Thymus (tissue), 11 donors: ENCODE measurements at regions not wholly inside any gene's neighbourhood (a gene's known extent, or its start where the extent isn't known, plus 50 kb on each side); places are given as distances from the start of the nearest gene placed in this dataset.

ENCODE experiments used
- DNase-seq, 9 donors: peaks; one replicate each; pipeline ENCODE4 v3.0.0-alpha.2; 2013; ENCODE audit warnings: low spot score in 9 of 9, low read depth in 6 of 9, missing footprints in 1 of 9
- H3K27ac ChIP-seq, 2 donors: one replicate each; pipeline ENCODE4 v1.5.1; 2013; ENCODE audit warnings: control low read depth in 1 of 2, low read depth in 1 of 2, low read length in 1 of 2, mild to moderate bottlenecking in 1 of 2, moderate library complexity in 1 of 2
- H3K27me3 ChIP-seq, 2 donors: one replicate each; pipeline ENCODE4 v1.5.1; 2013; ENCODE audit warnings: low read length in 1 of 2; ENCODE audit not compliant: control insufficient read depth in 2 of 2, insufficient read depth in 1 of 2
- H3K36me3 ChIP-seq, 2 donors: one replicate each; pipeline ENCODE4 v1.5.1; 2013; ENCODE audit warnings: low read length in 1 of 2, mild to moderate bottlenecking in 1 of 2, moderate library complexity in 1 of 2; ENCODE audit not compliant: control insufficient read depth in 2 of 2, insufficient read depth in 2 of 2
- H3K4me1 ChIP-seq, 2 donors: one replicate each; pipeline ENCODE4 v1.5.1; 2013; ENCODE audit warnings: low read length in 2 of 2; ENCODE audit not compliant: control insufficient read depth in 2 of 2, insufficient read depth in 2 of 2
- H3K4me3 ChIP-seq, 2 donors: one replicate each; pipeline ENCODE4 v1.5.1; 2013; ENCODE audit warnings: low read length in 2 of 2, control low read depth in 1 of 2, mild to moderate bottlenecking in 1 of 2
- H3K9me3 ChIP-seq, 2 donors: one replicate each; pipeline ENCODE4 v1.5.1; 2013; ENCODE audit warnings: low read length in 1 of 2, mild to moderate bottlenecking in 1 of 2; ENCODE audit not compliant: control insufficient read depth in 2 of 2, insufficient read depth in 1 of 2
- WGBS: extraction: QIAGEN DNeasy Blood & Tissue Kit; methylation state at CpG from one replicate; pipeline ENCODE4 v1.1.7; 2013; 5-methylcytosine and 5-hydroxymethylcytosine counted together
- donor health status: healthy.

DNA sequence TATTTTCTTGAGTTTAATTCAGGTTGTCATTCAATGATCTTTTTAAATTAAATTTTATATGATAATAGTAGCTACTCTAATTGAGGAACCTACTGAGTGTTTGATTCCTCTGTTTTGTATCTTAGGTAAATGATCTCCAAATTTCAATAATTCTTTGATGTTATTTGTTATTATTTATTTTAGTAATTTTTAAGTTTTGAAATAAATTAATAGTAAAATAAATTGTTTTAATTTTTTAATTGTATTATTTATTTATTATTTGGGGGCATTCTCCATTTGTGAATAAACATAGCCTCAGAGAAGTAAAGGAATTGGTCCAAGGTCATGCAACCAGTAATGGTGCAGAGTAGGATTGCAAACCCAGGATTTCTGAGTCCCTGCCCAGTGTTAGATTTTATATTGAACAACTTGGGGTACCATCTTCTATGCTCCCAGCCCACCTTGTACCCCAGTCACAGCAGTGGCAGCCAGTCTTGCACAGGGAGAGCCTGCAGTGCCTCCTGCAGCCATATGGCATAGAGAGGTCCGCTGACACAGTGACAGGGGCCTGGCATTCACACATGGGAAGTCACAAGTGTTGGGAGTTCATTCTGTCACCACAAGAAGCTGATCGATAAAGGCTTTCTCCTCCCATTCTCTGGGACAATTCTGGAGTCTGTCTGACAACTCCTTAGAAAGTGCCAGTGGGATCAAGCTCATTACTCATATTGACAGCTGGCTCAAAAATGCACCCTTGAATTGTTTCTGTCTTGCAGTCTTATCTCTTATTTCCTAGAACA, 110.0 kb upstream of the ETAA1 start:
- H3K9me3 ChIP-seq: no peaks in the 10 kb centered on the region

DNA sequence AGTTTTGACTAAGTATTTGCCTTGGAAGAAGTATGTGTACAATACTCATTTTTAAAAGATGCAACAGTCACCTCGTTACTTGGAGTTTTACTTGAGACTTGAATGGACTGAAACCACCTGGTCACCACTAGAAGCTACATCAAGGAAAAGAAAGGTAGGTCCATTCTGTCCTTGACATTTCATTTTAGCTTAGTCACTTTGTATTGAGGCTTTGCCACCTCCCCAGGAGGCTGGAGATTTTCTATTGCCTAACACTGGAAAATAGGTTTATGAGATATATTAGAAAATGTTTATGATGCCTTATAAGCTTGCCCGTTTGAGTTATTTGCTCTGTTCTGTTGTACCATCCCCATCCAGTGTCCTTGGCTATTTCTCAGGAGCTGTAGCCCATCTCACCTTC, 107.9 kb upstream of the ETAA1 start:
- H3K27ac ChIP-seq: no peak overlapping the region
- H3K36me3 ChIP-seq: no peaks in the 10 kb centered on the region
- WGBS: 96% methylated on average over 2 of the region's 2 CpGs

More for the DNA sequence above, 110.0 kb upstream of the ETAA1 start:
- Histone ChIP-seq H3K4me3 (no peak overlapping the region), H3K27ac (no peak overlapping the region), H3K4me1 (no peaks in the 10 kb centered on the region), H3K36me3 (no peaks in the 10 kb centered on the region), H3K27me3 (no peaks in the 10 kb centered on the region)
- DNase-seq: no peak
- 86% methylated on average over 2 of the region's 2 CpGs for WGBS

DNA sequence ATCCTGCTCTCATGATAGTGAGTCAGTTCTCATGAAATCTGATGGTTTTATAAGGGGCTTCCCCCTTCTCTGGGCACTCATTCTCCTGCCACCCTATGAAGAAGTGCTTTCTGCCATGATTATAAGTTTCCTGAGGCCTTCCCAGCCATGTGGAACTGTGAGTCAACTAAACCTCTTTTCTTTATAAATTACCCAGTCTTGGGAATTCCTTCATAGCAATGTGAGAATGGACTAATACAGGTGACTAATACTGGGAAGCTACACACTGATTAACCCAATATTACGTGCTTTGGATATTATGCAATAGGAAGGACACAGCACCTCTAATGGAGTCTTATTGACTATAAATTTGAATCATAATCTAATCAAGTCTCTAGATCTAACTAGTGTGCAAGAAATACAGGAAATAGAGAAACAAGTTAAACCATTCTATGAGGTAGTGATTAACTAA, 107.2 kb upstream of the ETAA1 start:
- no peak for DNase-seq
- Histone ChIP-seq H3K4me1 (no peaks in the 10 kb centered on the region), H3K27me3 (no peaks in the 10 kb centered on the region), H3K9me3 (no peaks in the 10 kb centered on the region), H3K36me3 (no peaks in the 10 kb centered on the region), H3K4me3 (no peak overlapping the region), H3K27ac (no peak overlapping the region)
- 94% methylated on average over 1 of the region's 1 CpG for WGBS

More for the DNA sequence above, 107.9 kb upstream of the ETAA1 start:
- Histone ChIP-seq H3K9me3 (no peaks in the 10 kb centered on the region), H3K27me3 (no peaks in the 10 kb centered on the region), H3K4me1 (no peaks in the 10 kb centered on the region), H3K4me3 (no peak overlapping the region)
- DNase-seq: no peak

DNA sequence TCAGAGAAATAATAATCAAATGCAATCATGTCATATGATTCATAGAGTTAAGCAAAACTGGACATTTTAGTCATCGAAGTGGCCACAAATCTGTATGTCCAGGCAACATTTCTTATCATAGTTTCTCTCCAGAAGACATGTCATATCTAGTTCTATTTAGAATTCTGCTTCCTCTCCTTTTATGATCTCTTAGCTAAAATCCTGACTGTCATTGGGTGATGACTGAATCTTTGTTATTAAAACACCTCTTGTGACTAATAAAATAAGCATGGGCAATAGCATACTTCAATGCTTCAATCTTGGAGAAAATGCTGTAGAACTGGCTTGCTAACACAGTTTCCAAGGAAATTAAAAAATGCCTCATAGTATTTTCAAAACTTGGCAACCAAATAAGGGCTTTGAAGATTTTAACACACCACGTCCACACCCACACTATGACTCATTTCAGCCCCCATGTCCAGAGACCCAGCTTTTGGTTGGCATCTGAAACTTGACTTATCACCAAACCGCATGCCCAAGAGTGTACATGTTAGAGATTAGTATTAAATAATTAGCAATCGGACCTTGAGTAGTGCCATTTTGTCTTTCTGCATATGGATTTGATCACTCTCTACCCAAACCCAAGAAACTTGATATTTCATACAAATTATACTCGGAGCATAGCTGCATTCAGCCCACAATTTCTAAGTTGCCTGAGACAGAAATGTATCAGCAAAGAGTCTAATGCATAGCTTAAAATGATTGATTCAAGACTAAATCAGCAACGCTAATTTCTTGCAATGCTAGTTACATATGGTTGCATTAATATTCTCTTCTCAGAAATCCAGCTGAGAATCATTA, 106.5 kb upstream of the ETAA1 start:
- H3K27ac ChIP-seq: no peak overlapping the region

DNA sequence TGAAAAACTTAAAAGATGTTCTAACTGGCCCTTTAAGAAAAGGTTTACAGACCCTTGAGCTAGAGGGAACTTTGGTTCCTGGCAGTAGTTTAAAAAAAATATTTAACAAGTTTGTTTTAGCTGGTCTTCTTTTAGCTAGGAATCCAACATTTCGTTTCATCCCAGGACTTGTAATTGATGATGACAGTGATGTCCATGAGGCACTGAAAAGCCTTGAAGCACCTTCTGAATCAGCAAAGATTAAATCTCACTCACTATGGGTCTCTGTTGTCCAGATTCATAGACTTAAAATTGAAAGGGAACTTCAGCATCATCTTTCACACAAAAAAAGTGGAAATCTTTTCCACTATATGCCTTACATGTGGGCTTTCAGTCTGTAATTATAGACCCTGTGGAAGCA, 102.9 kb upstream of the ETAA1 start:
- Histone ChIP-seq H3K9me3 (no peaks in the 10 kb centered on the region), H3K27ac (no peak overlapping the region), H3K4me1 (no peaks in the 10 kb centered on the region), H3K36me3 (no peaks in the 10 kb centered on the region), H3K4me3 (no peak overlapping the region), H3K27me3 (no peaks in the 10 kb centered on the region)
- WGBS: 88% methylated on average over 1 of the region's 1 CpG
- no peak for DNase-seq

More for the DNA sequence above, 106.5 kb upstream of the ETAA1 start:
- Histone ChIP-seq H3K27me3 (no peaks in the 10 kb centered on the region), H3K9me3 (no peaks in the 10 kb centered on the region), H3K4me3 (no peak overlapping the region), H3K4me1 (no peaks in the 10 kb centered on the region), H3K36me3 (no peaks in the 10 kb centered on the region)
- WGBS: 95% methylated on average over 6 of the region's 6 CpGs
- DNase-seq: no peak

DNA sequence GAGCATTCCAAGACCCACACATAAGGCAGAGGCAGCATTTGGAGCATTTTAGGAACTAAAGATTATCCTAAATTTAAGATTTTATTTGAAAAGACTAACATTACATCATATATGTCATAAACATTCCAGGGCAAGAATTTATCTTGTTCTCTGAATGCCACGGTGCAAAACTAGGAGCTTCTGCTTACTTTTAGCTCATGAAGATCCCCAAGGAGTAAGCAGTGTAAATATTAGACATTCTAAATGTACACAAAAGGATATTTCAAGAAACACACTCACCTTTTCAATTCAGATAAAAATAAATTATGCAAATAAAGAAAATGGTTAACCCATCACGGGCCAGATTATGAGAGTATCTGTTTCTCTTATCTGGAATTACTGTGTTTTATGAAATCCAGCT, 101.7 kb upstream of the ETAA1 start:
- 93% methylated on average over 2 of the region's 2 CpGs for WGBS
- no peaks in the 10 kb centered on the region for H3K9me3 ChIP-seq
- H3K36me3 ChIP-seq: no peaks in the 10 kb centered on the region
- no peak overlapping the region for H3K4me3 ChIP-seq
- no peaks in the 10 kb centered on the region for H3K4me1 ChIP-seq
- DNase-seq: no peak
- no peak overlapping the region for H3K27ac ChIP-seq
- no peaks in the 10 kb centered on the region for H3K27me3 ChIP-seq

DNA sequence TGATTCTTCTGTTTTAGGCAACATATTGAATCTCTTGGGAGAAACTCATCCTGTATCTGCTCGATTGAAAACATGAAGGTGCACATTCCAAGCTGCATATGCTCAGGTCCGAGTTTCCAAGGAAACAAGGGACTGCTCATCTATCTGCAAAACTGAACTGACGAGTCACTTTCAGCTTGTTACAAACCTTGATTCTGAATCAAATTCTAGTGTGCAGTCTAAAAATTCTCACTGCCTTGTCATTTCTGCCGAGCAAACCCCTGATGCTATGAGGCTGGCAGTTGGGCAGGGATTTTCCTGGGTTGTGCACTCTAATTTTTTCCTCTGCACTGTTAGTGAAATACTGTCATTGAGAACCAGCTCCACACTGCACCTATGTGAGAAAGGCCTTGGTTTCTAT, 101.3 kb upstream of the ETAA1 start:
- WGBS: 89% methylated on average over 4 of the region's 4 CpGs
- DNase-seq: no peak
- Histone ChIP-seq H3K27ac (no peak overlapping the region), H3K4me1 (no peaks in the 10 kb centered on the region), H3K4me3 (no peak overlapping the region), H3K36me3 (no peaks in the 10 kb centered on the region), H3K9me3 (no peaks in the 10 kb centered on the region), H3K27me3 (no peaks in the 10 kb centered on the region)

DNA sequence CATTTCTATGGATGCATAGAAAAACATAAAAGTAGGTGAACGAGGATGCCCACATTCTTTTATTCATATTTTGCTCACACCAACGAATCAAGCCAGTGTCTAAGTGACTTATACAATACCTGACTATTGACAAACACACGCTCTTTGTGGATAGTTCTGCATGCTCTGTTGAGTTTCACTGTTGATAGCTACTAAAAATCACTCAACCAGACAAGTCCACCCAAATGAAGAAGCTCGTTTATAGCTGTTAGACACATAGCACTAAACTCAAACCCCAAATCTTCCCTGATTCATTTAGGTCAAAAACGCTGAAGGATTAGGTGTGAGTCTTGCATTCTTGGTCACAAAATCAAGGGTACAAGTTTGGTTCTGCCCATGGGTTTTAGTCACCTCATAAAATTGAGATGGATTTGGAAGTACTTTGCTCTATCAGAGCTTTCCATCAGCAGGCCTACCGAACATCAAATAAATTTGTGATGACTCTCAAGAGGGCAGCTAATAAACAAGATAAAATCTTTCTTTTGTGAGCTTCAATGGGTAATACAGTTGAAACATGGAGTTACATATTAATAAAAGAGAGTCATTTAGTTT, 92.7 kb upstream of the ETAA1 start:
- H3K9me3 ChIP-seq: no peaks in the 10 kb centered on the region
- DNase-seq: no peak
- 91% methylated on average over 6 of the region's 6 CpGs for WGBS
- H3K27ac ChIP-seq: no peak overlapping the region
- no peaks in the 10 kb centered on the region for H3K27me3 ChIP-seq
- no peaks in the 10 kb centered on the region for H3K36me3 ChIP-seq
- no peaks in the 10 kb centered on the region for H3K4me1 ChIP-seq
- no peak overlapping the region for H3K4me3 ChIP-seq

DNA sequence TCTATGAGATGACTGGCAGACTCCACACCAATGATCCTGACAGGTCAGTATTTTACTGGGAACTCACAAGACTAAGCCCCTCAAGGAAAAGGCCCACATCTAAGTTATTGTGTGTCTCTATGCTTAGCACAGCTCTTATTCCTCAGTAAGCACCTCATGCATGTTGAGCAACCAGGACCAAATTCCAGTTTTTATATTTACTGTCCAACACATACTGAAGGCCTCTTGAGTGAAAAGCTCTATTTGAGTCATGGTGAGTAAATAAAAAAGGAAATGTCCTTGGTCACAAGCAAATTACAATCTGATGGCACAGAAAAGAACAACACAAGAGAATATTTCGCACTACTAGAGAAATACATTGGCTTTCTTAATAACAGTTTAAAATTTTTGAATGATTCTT, 87.9 kb upstream of the ETAA1 start:
- DNase-seq: no peak
- WGBS: 97% methylated on average over 1 of the region's 1 CpG
- Histone ChIP-seq H3K36me3 (no peaks in the 10 kb centered on the region), H3K4me3 (no peak overlapping the region), H3K27ac (no peak overlapping the region), H3K4me1 (no peaks in the 10 kb centered on the region), H3K27me3 (no peaks in the 10 kb centered on the region), H3K9me3 (no peaks in the 10 kb centered on the region)
